IPS-NIHi7 (cell line): ENCODE measurements at regions not wholly inside any gene's neighbourhood (a gene's known extent, or its start where the extent isn't known, plus 50 kb on each side); places are given as distances from the start of the nearest gene placed in this dataset.
"Not testable (repeated sequence)": the region's sequence is repeated elsewhere in the genome, so short reads cannot be mapped to it uniquely, and the experiment has no call there.

Experiments
- DNase-seq: peaks from one replicate; pipeline ENCODE4 v3.0.0; 2012; ENCODE audit warnings: mixed read lengths; ENCODE audit errors: extremely low spot score

- DNase-seq = no peak
Measured at GRCh38 chr12:93204896-93205295, 172.8 kb upstream of the NUDT4 start.

- DNase-seq = no peak
Measured at GRCh38 chr12:93205361-93205760, 172.4 kb upstream of the NUDT4 start.

GRCh38 chr12:93208011-93208410 lies 169.7 kb upstream of the NUDT4 start:
- DNase-seq = no peak

GRCh38 chr12:93214523-93215289 lies 163.0 kb upstream of the NUDT4 start:
- DNase-seq = no peak

- no peak for DNase-seq
Measured at GRCh38 chr12:93215290-93215678, 162.4 kb upstream of the NUDT4 start.

GRCh38 chr12:93219947-93220346 lies 157.8 kb upstream of the NUDT4 start:
- no peak for DNase-seq

GRCh38 chr12:93221841-93222240 lies 155.9 kb upstream of the NUDT4 start:
- DNase-seq = no peak

GRCh38 chr12:93223440-93224426 lies 154.0 kb upstream of the NUDT4 start:
- no peak for DNase-seq

GRCh38 chr12:93225094-93225493 lies 152.6 kb upstream of the NUDT4 start:
- no peak for DNase-seq

- DNase-seq = no peak
Measured at GRCh38 chr12:93226361-93226760, 151.4 kb upstream of the NUDT4 start.

GRCh38 chr12:93229494-93230325 lies 148.0 kb upstream of the NUDT4 start:
- DNase-seq = no peak

- no peak for DNase-seq
Measured at GRCh38 chr12:93230326-93230720, 147.4 kb upstream of the NUDT4 start.

GRCh38 chr12:93231938-93232337 lies 145.8 kb upstream of the NUDT4 start:
- DNase-seq = no peak

- DNase-seq = no peak
Measured at GRCh38 chr12:93234641-93235040, 143.1 kb upstream of the NUDT4 start.

GRCh38 chr12:93235881-93236280 lies 141.8 kb upstream of the NUDT4 start:
- no peak for DNase-seq

- DNase-seq = no peak
Measured at GRCh38 chr12:93237235-93237915, 140.3 kb upstream of the NUDT4 start.

GRCh38 chr12:93238512-93239262 lies 139.0 kb upstream of the NUDT4 start:
- DNase-seq = not testable (repeated sequence)

GRCh38 chr12:93239789-93240188 lies 137.9 kb upstream of the NUDT4 start:
- DNase-seq = not testable (repeated sequence)

GRCh38 chr12:93242154-93242972 lies 135.4 kb upstream of the NUDT4 start:
- DNase-seq = no peak

GRCh38 chr12:93243382-93243688 lies 134.4 kb upstream of the NUDT4 start:
- DNase-seq = no peak
